Ishikawa (cell line): ENCODE measurements at regions not wholly inside any gene's neighbourhood (a gene's known extent, or its start where the extent isn't known, plus 50 kb on each side); places are given as distances from the start of the nearest gene placed in this dataset.

Experiments used
- CEBPB ChIP-seq: IDR thresholded peaks from 2 replicates; pipeline ENCODE4 v1.6.1; 2012
- CREB1 ChIP-seq: IDR thresholded peaks from 2 replicates; pipeline ENCODE4 v1.6.1; 2012; ENCODE audit warnings: low read depth
- EGR1 ChIP-seq: IDR thresholded peaks from 2 replicates; pipeline ENCODE4 v1.6.1; 2012
- EP300 ChIP-seq: IDR thresholded peaks from 2 replicates; pipeline ENCODE4 v1.6.1; 2012; ENCODE audit warnings: borderline replicate concordance
- FOXM1 ChIP-seq: IDR thresholded peaks from 2 replicates; pipeline ENCODE4 v1.6.1; 2012; ENCODE audit warnings: low read depth, borderline replicate concordance
- NFIC ChIP-seq: IDR thresholded peaks from 2 replicates; pipeline ENCODE4 v1.6.1; 2012
- RAD21 ChIP-seq: IDR thresholded peaks from 2 replicates; pipeline ENCODE4 v1.6.1; 2012; ENCODE audit warnings: low read depth
- TAF1 ChIP-seq: IDR thresholded peaks from 2 replicates; pipeline ENCODE4 v1.6.1; 2012; ENCODE audit warnings: low read depth, mild to moderate bottlenecking
- TEAD4 ChIP-seq: IDR thresholded peaks from 2 replicates; pipeline ENCODE4 v1.6.1; 2012
- YY1 ChIP-seq: IDR thresholded peaks from 2 replicates; pipeline ENCODE4 v1.6.1; 2012; ENCODE audit warnings: low read depth
- ZBTB7A ChIP-seq: IDR thresholded peaks from 2 replicates; pipeline ENCODE4 v1.6.1; 2012; ENCODE audit warnings: low read depth
- TF ChIP-seq, protein P1 (sequence below): IDR thresholded peaks from 2 replicates; pipeline ENCODE4 v1.6.1; 2012; ENCODE audit warnings: low read depth, mild to moderate bottlenecking
- TF ChIP-seq, protein P2 (sequence below): IDR thresholded peaks from 2 replicates; pipeline ENCODE4 v1.6.1; 2012
- TF ChIP-seq, protein P3 (sequence below): IDR thresholded peaks from 2 replicates; pipeline ENCODE4 v1.6.1; 2012

DNA sequence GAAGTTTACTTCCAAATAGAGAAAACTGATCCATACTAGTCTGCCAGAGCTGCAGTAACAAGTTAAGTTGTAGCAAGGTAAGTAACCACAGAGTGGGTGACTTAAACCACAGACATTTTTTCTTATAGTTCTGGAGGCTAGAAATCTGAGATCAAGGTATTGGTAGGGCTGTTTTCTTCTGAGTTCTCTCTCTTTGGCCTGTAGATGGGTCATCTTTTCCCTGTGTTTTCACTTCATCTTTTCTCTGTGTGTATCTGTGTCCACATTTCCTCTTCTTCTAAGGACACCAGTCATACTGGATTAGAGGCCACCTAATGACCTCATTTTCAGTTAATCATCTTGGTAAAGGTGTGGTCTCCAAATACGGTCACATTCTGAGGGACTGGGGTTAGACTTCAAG is 142.9 kb upstream of the MEX3C start:
- TF ChIP-seq FOXM1 = no peak
- no peak for TF ChIP-seq TEAD4
- TF ChIP-seq EP300 = no peak
- TF ChIP-seq, protein P1, sequence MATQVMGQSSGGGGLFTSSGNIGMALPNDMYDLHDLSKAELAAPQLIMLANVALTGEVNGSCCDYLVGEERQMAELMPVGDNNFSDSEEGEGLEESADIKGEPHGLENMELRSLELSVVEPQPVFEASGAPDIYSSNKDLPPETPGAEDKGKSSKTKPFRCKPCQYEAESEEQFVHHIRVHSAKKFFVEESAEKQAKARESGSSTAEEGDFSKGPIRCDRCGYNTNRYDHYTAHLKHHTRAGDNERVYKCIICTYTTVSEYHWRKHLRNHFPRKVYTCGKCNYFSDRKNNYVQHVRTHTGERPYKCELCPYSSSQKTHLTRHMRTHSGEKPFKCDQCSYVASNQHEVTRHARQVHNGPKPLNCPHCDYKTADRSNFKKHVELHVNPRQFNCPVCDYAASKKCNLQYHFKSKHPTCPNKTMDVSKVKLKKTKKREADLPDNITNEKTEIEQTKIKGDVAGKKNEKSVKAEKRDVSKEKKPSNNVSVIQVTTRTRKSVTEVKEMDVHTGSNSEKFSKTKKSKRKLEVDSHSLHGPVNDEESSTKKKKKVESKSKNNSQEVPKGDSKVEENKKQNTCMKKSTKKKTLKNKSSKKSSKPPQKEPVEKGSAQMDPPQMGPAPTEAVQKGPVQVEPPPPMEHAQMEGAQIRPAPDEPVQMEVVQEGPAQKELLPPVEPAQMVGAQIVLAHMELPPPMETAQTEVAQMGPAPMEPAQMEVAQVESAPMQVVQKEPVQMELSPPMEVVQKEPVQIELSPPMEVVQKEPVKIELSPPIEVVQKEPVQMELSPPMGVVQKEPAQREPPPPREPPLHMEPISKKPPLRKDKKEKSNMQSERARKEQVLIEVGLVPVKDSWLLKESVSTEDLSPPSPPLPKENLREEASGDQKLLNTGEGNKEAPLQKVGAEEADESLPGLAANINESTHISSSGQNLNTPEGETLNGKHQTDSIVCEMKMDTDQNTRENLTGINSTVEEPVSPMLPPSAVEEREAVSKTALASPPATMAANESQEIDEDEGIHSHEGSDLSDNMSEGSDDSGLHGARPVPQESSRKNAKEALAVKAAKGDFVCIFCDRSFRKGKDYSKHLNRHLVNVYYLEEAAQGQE = no peak
- no peak for TF ChIP-seq ZBTB7A
- no peak for TF ChIP-seq YY1
- no peak for TF ChIP-seq EGR1
- no peak for TF ChIP-seq NFIC
- TF ChIP-seq, protein P2, sequence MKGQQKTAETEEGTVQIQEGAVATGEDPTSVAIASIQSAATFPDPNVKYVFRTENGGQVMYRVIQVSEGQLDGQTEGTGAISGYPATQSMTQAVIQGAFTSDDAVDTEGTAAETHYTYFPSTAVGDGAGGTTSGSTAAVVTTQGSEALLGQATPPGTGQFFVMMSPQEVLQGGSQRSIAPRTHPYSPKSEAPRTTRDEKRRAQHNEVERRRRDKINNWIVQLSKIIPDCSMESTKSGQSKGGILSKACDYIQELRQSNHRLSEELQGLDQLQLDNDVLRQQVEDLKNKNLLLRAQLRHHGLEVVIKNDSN = no peak
- TF ChIP-seq CREB1 = no peak
- no peak for TF ChIP-seq TAF1
- TF ChIP-seq RAD21 = no peak
- TF ChIP-seq, protein P3, sequence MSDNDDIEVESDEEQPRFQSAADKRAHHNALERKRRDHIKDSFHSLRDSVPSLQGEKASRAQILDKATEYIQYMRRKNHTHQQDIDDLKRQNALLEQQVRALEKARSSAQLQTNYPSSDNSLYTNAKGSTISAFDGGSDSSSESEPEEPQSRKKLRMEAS = no peak
- TF ChIP-seq CEBPB = no peak
